ENCODE measurements at regions not wholly inside any gene's neighbourhood (a gene's known extent, or its start where the extent isn't known, plus 50 kb on each side); places are given as distances from the start of the nearest gene placed in this dataset.

DNA sequence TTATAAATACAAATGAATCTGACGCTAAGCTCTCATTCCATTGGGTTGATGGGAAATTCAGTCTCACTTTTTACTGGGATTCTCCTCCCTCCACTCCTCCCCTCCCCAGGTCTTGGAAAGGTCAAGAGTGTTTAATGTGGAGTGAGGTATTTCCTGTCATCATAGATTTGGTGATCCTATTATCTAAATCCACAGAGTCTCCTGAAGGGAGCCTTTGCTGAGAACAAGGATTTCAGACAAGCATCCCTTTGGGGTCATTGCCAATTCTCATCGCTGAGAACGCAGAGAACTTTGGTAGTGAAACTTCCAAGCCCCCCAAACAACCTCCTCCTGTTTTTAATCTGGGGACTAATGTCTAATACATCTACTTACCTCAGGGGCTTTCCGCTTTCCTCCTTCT lies 297.9 kb downstream of the OTOL1 start:
- Histone ChIP-seq H3K4me1 (no peaks in the 10 kb centered on the region), H3K36me3 (no peaks in the 10 kb centered on the region), H3K9me3 (no peaks in the 10 kb centered on the region), H3K4me3 (no peak overlapping the region), H3K27ac (no peak overlapping the region), H3K27me3 (no peaks in the 10 kb centered on the region)
- WGBS, 2 donors (ENCODE audit: low coverage in 1 of 2): 91 to 97% methylated on average over 4 of the region's 4 CpGs
- ATAC-seq: no peak
- TF ChIP-seq CTCF (IDR thresholded peaks at IDR 0.05) (no peak), POLR2AphosphoS5 (IDR thresholded peaks at IDR 0.05) (no peak), EP300 (IDR thresholded peaks at IDR 0.05) (no peak), POLR2A (IDR thresholded peaks at IDR 0.05) (no peak)

DNA sequence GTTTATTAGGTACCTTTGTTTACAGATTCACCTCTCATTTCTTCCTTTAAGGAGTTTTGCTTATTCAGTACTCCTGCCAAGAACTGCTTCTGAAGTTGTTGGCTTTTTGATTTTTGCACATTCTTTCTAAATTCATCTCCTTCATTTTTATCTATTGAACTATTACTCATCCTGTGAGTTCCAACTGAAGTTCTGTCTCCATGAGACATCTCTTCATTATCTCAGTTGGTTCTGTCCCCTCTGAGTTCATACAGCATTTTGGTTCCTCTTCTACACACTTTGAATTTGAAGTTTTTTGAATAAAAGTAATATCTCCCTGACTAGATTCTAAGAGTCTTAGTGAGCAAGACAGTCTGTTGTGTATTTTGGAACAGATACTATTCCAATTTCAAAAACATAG lies 299.7 kb downstream of the OTOL1 start:
- H3K27ac ChIP-seq: no peak overlapping the region
- H3K9me3 ChIP-seq: no peaks in the 10 kb centered on the region
- ATAC-seq: no peak
- H3K4me3 ChIP-seq: no peak overlapping the region
- no peaks in the 10 kb centered on the region for H3K36me3 ChIP-seq
- H3K27me3 ChIP-seq: no peaks in the 10 kb centered on the region
- TF ChIP-seq CTCF (IDR thresholded peaks at IDR 0.05) (no peak), POLR2A (IDR thresholded peaks at IDR 0.05) (no peak), POLR2AphosphoS5 (IDR thresholded peaks at IDR 0.05) (no peak), EP300 (IDR thresholded peaks at IDR 0.05) (no peak)
- no peaks in the 10 kb centered on the region for H3K4me1 ChIP-seq

- no peaks in the 10 kb centered on the region for H3K4me1 ChIP-seq
- no peaks in the 10 kb centered on the region for H3K9me3 ChIP-seq
- H3K4me3 ChIP-seq: no peak overlapping the region
- TF ChIP-seq EP300 (IDR thresholded peaks at IDR 0.05) (no peak), CTCF (IDR thresholded peaks at IDR 0.05) (no peak), POLR2A (IDR thresholded peaks at IDR 0.05) (no peak), POLR2AphosphoS5 (IDR thresholded peaks at IDR 0.05) (no peak)
- no peaks in the 10 kb centered on the region for H3K36me3 ChIP-seq
- ATAC-seq: no peak
- H3K27me3 ChIP-seq: no peaks in the 10 kb centered on the region
- H3K27ac ChIP-seq: no peak overlapping the region
Observed at GRCh38 chr3:161796780-161797179, 300.2 kb downstream of the OTOL1 start.

DNA sequence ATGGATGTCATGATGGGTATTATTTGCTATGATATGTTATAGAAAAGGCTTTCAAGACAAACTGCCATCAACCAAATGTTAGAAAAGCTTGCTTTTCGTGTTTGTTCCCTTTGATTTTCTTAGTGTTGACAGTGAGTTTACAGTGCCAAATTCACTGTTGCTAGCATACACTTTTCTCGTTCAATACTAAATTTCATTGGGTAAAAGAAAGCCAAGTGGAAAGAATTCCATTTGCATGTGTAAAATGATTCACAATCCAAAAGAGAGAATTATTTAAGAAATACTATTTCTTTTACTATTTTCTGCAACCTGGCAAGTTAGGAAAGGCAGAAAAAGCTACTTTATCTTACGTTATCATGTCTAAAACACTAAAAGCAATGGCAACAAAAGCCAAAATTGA lies 301.4 kb downstream of the OTOL1 start:
- Histone ChIP-seq H3K27ac (no peak overlapping the region), H3K9me3 (no peaks in the 10 kb centered on the region), H3K27me3 (no peaks in the 10 kb centered on the region), H3K36me3 (no peaks in the 10 kb centered on the region), H3K4me1 (no peaks in the 10 kb centered on the region), H3K4me3 (no peak overlapping the region)
- TF ChIP-seq POLR2AphosphoS5 (IDR thresholded peaks at IDR 0.05) (no peak), POLR2A (IDR thresholded peaks at IDR 0.05) (no peak), CTCF (IDR thresholded peaks at IDR 0.05) (no peak), EP300 (IDR thresholded peaks at IDR 0.05) (no peak)
- whole genome bisulfite sequencing, 2 donors (ENCODE audit: low coverage in 1 of 2): 66 to 68% methylated on average over 3 of the region's 3 CpGs
- no peak for ATAC-seq

GRCh38 chr3:161800985-161801559 lies 304.5 kb downstream of the OTOL1 start:
- H3K9me3 ChIP-seq: no peaks in the 10 kb centered on the region
- no peak for ATAC-seq
- TF ChIP-seq POLR2AphosphoS5 (IDR thresholded peaks at IDR 0.05) (no peak), CTCF (IDR thresholded peaks at IDR 0.05) (no peak), POLR2A (IDR thresholded peaks at IDR 0.05) (no peak), EP300 (IDR thresholded peaks at IDR 0.05) (no peak)
- WGBS, 2 donors (ENCODE audit: low coverage in 1 of 2): 50 to 80% methylated on average over 1 of the region's 1 CpG
- H3K4me1 ChIP-seq: no peaks in the 10 kb centered on the region
- no peaks in the 10 kb centered on the region for H3K36me3 ChIP-seq
- H3K27me3 ChIP-seq: no peaks in the 10 kb centered on the region
- no peak overlapping the region for H3K4me3 ChIP-seq
- no peak overlapping the region for H3K27ac ChIP-seq

Data from gastroesophageal sphincter (tissue), 4 donors.